Fibroblast of lung (primary cell): ENCODE measurements at regions not wholly inside any gene's neighbourhood (a gene's known extent, or its start where the extent isn't known, plus 50 kb on each side); places are given as distances from the start of the nearest gene placed in this dataset.
"Not testable (repeated sequence)": the region's sequence is repeated elsewhere in the genome, so short reads cannot be mapped to it uniquely, and the experiment has no call there.

Source experiments
- CTCF ChIP-seq, 2 donors: IDR thresholded peaks in 1 of 2; conservative IDR thresholded peaks in 1 of 2; 1 replicate in 1 of 2; 2 replicates in 1 of 2; pipeline ENCODE4 v1.5.1; 2011 to 2012; ENCODE audit warnings: low read length in 2 of 2, control low read depth in 1 of 2, inconsistent platforms in 1 of 2, low read depth in 1 of 2, mild to moderate bottlenecking in 1 of 2
- EZH2 ChIP-seq: IDR thresholded peaks from 2 replicates; pipeline ENCODE4 v1.5.1; 2012; ENCODE audit warnings: low read length, control low read depth, mild to moderate bottlenecking; ENCODE audit errors: missing control alignments

GRCh38 chr14:101677912-101678327 lies 83.6 kb upstream of the PPP2R5C start:
- not testable (repeated sequence) for TF ChIP-seq CTCF (conservative IDR thresholded peaks at IDR 0.05 in 1 of 2, IDR thresholded peaks at IDR 0.05 in 1 of 2; ENCODE audit: low read depth in 1 of 2, low read length in 2 of 2); EZH2
